ENCODE measurements at regions not wholly inside any gene's neighbourhood (a gene's known extent, or its start where the extent isn't known, plus 50 kb on each side); places are given as distances from the start of the nearest gene placed in this dataset.

- DNase-seq (ENCODE audit: low read depth): no peak
Measured at GRCh38 chr2:3138621-3139020, 239.0 kb downstream of the EIPR1 start.

- DNase-seq (ENCODE audit: low read depth): no peak
Measured at GRCh38 chr2:3137651-3138300, 239.8 kb downstream of the EIPR1 start.

- DNase-seq (ENCODE audit: low read depth): no peak
Measured at GRCh38 chr2:3135676-3136075, 241.9 kb downstream of the EIPR1 start.

DNA sequence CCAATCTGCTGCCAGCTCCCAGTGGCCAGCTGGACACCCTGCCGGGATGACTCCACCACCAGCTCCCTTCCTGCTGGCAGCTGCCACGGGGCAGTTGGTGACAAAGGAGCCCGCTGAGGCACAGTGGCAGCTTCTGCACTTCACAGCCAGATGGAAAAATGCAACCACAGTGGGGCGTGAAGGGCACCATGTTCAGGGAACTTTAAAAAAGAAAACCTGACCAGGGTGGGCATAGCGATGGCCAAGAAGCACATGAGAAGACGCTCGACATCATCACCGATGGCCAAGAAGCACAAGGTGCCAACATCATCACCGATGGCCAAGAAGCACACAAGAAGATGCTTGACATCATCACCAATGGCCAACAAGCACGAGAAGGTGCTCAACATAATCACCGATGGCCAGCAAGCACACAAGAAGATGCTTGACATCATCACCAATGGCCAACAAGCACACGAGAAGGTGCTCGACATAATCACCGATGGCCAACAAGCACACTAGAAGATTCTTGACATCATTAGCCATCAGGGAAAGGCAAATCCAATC is 243.5 kb downstream of the EIPR1 start:
- no peak for DNase-seq (ENCODE audit: low read depth)

- no peak for DNase-seq (ENCODE audit: low read depth)
Measured at GRCh38 chr2:3132966-3133365, 244.7 kb downstream of the EIPR1 start.

DNA sequence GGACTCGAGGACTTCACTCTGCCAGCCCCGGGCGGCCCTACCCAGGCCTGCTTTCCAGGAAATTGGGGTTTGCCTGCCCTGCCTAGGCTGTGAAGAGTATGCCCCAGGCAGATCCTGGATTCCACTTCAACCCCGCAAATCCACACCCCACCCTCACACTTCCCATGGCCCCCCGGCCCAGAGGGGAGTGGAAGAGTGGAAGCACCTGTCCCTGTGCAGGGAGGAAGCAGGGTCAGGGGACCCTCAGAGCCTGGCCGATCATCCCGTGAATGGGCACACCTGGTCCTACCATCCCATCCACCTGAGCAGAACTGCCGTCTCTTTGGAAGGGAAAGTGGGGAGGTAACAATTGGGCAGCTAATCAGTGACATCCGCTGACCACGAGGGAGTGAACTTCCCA is 245.2 kb downstream of the EIPR1 start:
- no peak for DNase-seq (ENCODE audit: low read depth)

- no peak for DNase-seq (ENCODE audit: low read depth)
Measured at GRCh38 chr2:3131636-3132326, 245.8 kb downstream of the EIPR1 start.

- DNase-seq (ENCODE audit: low read depth): no peak
Measured at GRCh38 chr2:3130889-3131635, 246.6 kb downstream of the EIPR1 start.

- DNase-seq (ENCODE audit: low read depth): no peak
Measured at GRCh38 chr2:3130444-3130843, 247.2 kb downstream of the EIPR1 start.

GRCh38 chr2:3129867-3130266 is 247.8 kb downstream of the EIPR1 start:
- DNase-seq (ENCODE audit: low read depth): no peak

- DNase-seq (ENCODE audit: low read depth): no peak
Measured at GRCh38 chr2:3128786-3129185, 248.8 kb downstream of the EIPR1 start.

- DNase-seq (ENCODE audit: low read depth): no peak
Measured at GRCh38 chr2:3127710-3128109, 249.9 kb downstream of the EIPR1 start.

DNA sequence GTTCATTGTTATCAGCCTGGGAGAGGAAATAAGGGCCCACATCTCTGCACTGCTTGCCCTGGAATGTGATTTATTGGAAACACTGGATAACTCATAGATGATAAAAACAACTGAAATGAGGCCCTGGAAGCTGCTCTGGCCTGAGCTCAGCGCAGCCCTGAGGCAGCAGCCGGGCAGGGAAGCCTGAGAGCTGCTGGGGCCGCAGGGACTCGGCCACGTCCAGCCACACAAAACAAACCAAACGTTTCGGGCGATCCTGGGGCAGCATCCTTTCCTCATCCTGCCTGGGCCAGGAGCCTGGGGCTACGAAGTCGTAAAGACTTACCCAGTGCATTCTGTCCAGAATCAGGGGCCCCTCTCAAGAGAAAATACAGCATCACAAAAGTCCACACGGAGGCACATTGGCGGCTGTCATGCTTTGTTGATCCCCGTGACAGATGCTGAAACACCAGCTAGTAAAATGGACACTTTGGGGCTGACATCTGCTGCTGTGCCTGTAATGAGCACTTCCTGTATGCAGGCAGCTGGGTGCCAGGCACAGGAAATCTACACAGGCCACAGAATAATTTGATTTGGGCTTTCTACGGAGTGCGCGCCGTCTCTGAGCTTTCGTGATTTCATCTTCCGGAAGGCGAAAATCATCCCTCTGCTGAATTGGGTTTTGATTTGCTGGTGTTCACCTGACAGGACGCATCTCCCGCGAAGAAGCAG is 250.6 kb downstream of the EIPR1 start:
- no peak for DNase-seq (ENCODE audit: low read depth)

DNA sequence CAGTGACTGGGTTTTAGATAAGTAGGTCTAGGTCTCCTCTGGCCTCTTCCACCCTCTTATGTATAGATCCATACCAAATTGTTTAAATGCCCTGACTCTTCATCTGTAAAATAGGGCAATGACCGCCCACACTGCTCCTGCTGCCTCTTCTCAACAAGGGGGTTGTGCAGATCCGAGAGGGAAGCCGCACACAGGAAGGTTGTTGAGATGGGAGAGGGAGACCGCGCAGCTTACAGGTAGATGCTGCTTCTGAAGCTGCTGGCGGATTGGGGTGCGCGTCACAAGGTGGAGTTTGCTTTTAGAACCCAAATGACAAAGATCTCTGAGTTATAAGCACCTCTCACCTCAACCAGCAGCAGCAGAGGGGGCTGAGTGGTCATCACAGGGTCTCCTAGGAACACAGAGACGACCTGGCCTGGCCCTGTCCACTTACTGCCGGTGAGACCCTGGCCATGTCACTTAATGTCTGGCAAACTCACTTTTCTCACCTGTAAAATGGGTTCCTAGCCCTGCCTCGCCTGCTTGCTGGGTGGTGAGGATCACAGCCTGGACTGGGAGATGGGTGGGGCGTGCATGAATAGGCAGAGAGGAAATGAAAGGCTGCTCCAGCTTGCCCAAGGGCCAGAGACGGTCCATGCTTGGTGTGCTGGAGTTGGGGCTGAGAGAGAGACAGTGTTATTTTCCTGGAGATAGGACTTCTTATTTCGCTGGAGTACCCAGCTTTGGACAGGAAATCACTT is 251.3 kb downstream of the EIPR1 start:
- DNase-seq (ENCODE audit: low read depth): no peak

GRCh38 chr2:3125761-3126130 is 251.9 kb downstream of the EIPR1 start:
- no peak for DNase-seq (ENCODE audit: low read depth)

DNA sequence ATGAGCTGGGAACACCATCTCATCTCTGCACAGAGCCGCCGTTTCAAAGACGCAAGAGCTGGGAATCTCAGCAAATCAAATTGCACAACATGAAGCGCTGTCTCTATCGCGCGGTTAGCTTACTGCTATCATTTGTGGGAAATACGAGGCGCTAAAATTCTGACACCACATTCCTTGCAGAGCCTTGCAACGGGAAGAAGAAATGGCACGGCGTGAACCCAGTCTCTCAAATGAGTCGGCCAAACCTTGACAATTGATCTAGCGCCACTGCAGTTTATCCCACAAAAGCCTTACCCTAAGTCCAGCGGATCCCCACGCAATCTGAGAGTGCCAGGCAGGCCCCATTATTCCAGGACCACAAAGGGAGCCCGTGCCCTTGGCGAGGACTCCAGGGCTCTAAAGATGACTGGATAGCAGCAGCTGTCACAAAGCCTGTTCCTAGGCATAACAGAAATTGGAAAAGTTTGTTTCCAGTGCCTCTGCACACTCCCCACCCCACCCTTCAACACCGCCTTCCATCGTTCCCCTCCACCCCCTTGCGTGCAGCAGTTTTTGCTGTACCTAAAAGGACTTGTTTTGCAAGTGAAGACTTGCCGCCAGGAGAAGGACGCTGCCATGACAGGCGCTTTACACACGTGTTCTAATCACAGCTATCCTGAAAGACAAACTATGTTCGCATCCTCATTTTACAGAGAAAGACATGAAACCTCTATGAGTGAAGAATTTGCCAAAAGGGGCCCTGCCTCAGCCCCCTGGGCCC is 252.4 kb downstream of the EIPR1 start:
- DNase-seq (ENCODE audit: low read depth): no peak

GRCh38 chr2:3122525-3122924 is 255.1 kb downstream of the EIPR1 start:
- no peak for DNase-seq (ENCODE audit: low read depth)

DNA sequence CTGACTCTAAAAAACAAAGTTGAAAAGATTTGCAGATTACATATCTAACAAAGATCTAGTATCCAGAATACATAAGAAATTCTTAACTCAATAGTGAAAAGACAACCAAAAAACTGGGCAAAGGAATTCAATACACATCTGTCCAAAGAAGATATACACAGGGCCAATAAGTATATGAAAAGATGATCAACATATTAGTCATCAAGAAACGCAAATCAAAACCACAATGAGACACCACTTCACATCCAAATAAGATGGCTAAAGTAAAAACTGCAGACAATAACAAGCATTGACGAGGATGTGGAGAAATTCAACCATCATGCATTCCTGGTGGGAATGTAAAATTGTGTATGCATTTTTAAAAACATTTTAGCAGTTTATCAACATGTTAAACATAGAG is 256.0 kb downstream of the EIPR1 start:
- no peak for DNase-seq (ENCODE audit: low read depth)

DNA sequence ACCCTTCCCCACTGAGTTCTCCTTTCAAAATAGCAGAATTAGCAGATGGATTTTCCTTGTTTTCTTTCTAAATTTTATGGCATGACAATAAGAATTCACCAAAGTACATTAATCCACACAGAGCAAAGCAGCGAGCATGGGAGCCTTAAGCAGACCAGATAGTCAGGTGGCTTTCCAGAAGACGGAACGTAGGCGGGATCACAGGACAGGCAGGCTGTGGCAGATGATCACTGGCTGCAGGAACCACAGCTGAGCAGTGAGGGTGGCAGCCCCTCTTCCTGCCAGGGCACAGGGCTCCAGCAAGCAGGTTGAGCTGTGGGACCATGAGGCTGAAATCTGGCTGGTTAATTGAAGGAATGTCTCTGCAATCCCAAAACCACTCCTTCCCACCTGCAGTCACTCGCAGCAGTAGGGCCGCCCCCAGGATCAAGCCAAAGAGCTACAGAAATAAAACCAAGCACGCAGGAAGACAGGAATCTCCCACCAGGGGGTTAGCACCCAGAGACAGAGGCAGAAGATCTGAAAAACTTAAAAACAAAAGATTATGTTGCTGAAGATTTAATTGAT is 259.9 kb downstream of the EIPR1 start:
- DNase-seq (ENCODE audit: low read depth): no peak

- no peak for DNase-seq (ENCODE audit: low read depth)
Measured at GRCh38 chr2:3116371-3116770, 261.2 kb downstream of the EIPR1 start.

All from T-helper 22 cell (primary cell).